Keratinocyte (primary cell): ENCODE measurements at regions not wholly inside any gene's neighbourhood (a gene's known extent, or its start where the extent isn't known, plus 50 kb on each side); places are given as distances from the start of the nearest gene placed in this dataset.

Experiments
- DNase-seq: peaks from one replicate; pipeline ENCODE4 v3.0.0-alpha.2; 2011; ENCODE audit warnings: low read depth, missing footprints, low spot score
- FAIRE-seq: peaks from 2 replicates; lab custom pipeline; 2011; peaks lifted over from hg19 to GRCh38; lab: Jason Lieb, UNC
- H2AFZ ChIP-seq: 2 replicates; pipeline ENCODE4 v1.6.0; 2012; ENCODE audit warnings: low read length, control low read depth, inconsistent platforms; ENCODE audit not compliant: control insufficient read depth
- H3K27ac ChIP-seq: 2 replicates; pipeline ENCODE4 v1.5.1; 2011; ENCODE audit warnings: low read length; ENCODE audit not compliant: control insufficient read depth, insufficient read depth
- H3K27me3 ChIP-seq: 3 replicates; pipeline ENCODE4 v1.6.0; 2011; ENCODE audit warnings: low read length; ENCODE audit not compliant: control insufficient read depth, insufficient read depth; ENCODE audit errors: extremely low read depth
- H3K36me3 ChIP-seq, 2 experiments: 2 replicates in 1 of 2; 3 replicates in 1 of 2; pipeline ENCODE4 v1.5.1; 2011; ENCODE audit warnings: low read length in 2 of 2, mild to moderate bottlenecking in 1 of 2; ENCODE audit not compliant: control insufficient read depth in 2 of 2, insufficient read depth in 2 of 2; ENCODE audit errors: extremely low read depth in 1 of 2
- H3K4me1 ChIP-seq: 3 replicates; pipeline ENCODE4 v1.5.1; 2011; ENCODE audit warnings: low read length; ENCODE audit not compliant: control insufficient read depth, insufficient read depth; ENCODE audit errors: extremely low read depth
- H3K4me2 ChIP-seq: 3 replicates; pipeline ENCODE4 v1.6.0; 2011; ENCODE audit warnings: low read depth, low read length; ENCODE audit not compliant: control insufficient read depth, insufficient read depth; ENCODE audit errors: extremely low read depth
- H3K4me3 ChIP-seq, 3 experiments: fragments of 200-600 bp in 1 of 3; sonication (generic) in 1 of 3; 2 replicates in 2 of 3; 3 replicates in 1 of 3; pipeline ENCODE4 v1.5.1; 2011 to 2016; ENCODE audit warnings: low read length in 3 of 3, mild to moderate bottlenecking in 3 of 3, control low read depth in 2 of 3, inconsistent platforms in 1 of 3, low read depth in 1 of 3, mixed read lengths in 1 of 3, mixed run types in 1 of 3, moderate library complexity in 1 of 3; ENCODE audit not compliant: control insufficient read depth in 2 of 3, insufficient read depth in 2 of 3; ENCODE audit errors: extremely low read depth in 1 of 3
- H3K79me2 ChIP-seq: 2 replicates; pipeline ENCODE4 v1.6.0; 2012; ENCODE audit warnings: low read length; ENCODE audit not compliant: control insufficient read depth, insufficient read depth
- H3K9ac ChIP-seq: 3 replicates; pipeline ENCODE4 v1.6.0; 2011; ENCODE audit warnings: low read length; ENCODE audit not compliant: control insufficient read depth, insufficient read depth; ENCODE audit errors: extremely low read depth
- H3K9me1 ChIP-seq: 3 replicates; pipeline ENCODE4 v1.6.0; 2011; ENCODE audit warnings: low read length; ENCODE audit not compliant: control insufficient read depth, insufficient read depth; ENCODE audit errors: extremely low read depth
- H3K9me3 ChIP-seq: 2 replicates; pipeline ENCODE4 v1.5.1; 2012; ENCODE audit warnings: low read depth, low read length; ENCODE audit not compliant: control insufficient read depth
- H4K20me1 ChIP-seq: 3 replicates; pipeline ENCODE4 v1.6.0; 2011; ENCODE audit warnings: low read length; ENCODE audit not compliant: control insufficient read depth, insufficient read depth; ENCODE audit errors: extremely low read depth
- CTCF ChIP-seq, 3 experiments: IDR thresholded peaks in 1 of 3; conservative IDR thresholded peaks in 1 of 3; optimal IDR thresholded peaks in 1 of 3; 2 replicates in 2 of 3; 3 replicates in 1 of 3; pipeline versions ENCODE3 to v1.5.1; 2011; ENCODE audit warnings: low read length in 3 of 3, mild to moderate bottlenecking in 3 of 3, moderate library complexity in 2 of 3, control low read depth in 1 of 3, inconsistent platforms in 1 of 3; ENCODE audit not compliant: insufficient read depth in 2 of 3; ENCODE audit errors: extremely low read depth in 1 of 3
- EZH2 ChIP-seq: IDR thresholded peaks from one replicate; pipeline ENCODE4 v1.6.1; 2012; ENCODE audit warnings: inconsistent platforms, mild to moderate bottlenecking, low read length, moderate library complexity
- dilution Hi-C: fragments of 300-500 bp; cut with MboI; formaldehyde crosslinking; loops from one replicate; pipeline ENCODE4 v1.7.0; 2020; ENCODE audit warnings: low sequenced_read_pairs; ENCODE audit not compliant: extremely low pct_ligation_motif_present

DNA sequence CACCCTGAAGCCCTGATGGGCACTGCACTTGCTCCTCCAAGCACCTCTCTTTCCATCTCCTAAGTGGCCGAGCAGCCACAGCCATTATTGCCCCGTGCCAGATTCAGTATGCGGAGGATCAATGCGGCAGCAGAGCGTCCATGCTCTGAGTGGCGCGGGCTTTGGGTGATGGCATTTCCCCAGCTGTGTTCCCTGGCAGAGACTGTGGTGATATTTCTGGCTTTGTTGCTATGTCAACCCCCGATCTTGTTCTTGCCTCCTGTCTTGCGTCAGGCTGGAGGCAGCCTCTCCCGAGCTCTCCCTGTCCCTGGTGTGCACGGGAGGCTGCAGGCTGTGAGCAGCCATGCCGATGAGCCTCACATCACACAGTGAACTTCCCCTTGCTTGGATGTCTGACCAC lies 1018.6 kb downstream of the TBC1D22A start:
- Histone ChIP-seq H3K79me2 (no peaks in the 10 kb centered on the region), H3K4me1 (no peaks in the 10 kb centered on the region), H3K27ac (no peak overlapping the region), H3K4me2 (no peak overlapping the region), H3K9ac (no peak overlapping the region), H2AFZ (no peak overlapping the region), H3K27me3 (no peaks in the 10 kb centered on the region), H3K9me3 (peaks cover 6% of the 10 kb centered on the region), H3K9me1 (no peaks in the 10 kb centered on the region), H3K36me3 (no peaks in the 10 kb centered on the region), H3K4me3 (no peak overlapping the region), H4K20me1 (no peaks in the 10 kb centered on the region)
- TF ChIP-seq EZH2 (no peak), CTCF (optimal IDR thresholded peaks at IDR 0.05 in 1 of 3, IDR thresholded peaks at IDR 0.05 in 1 of 3, conservative IDR thresholded peaks at IDR 0.05 in 1 of 3; ENCODE audit: extremely low read depth in 1 of 3, insufficient read depth in 2 of 3, low read length in 3 of 3) (no peak)
- no peak for DNase-seq
- dilution Hi-C loops, result no loop called here
- no peak for FAIRE-seq

- no peak for TF ChIP-seq CTCF (optimal IDR thresholded peaks at IDR 0.05 in 1 of 3, IDR thresholded peaks at IDR 0.05 in 1 of 3, conservative IDR thresholded peaks at IDR 0.05 in 1 of 3; ENCODE audit: extremely low read depth in 1 of 3, insufficient read depth in 2 of 3, low read length in 3 of 3)
- TF ChIP-seq EZH2, result no peak
- no peaks in the 10 kb centered on the region for H4K20me1 ChIP-seq
- no peaks in the 10 kb centered on the region for H3K4me1 ChIP-seq
- dilution Hi-C loops, result no loop called here
- H3K79me2 ChIP-seq, result no peaks in the 10 kb centered on the region
- H3K9ac ChIP-seq, result no peak overlapping the region
- H3K27me3 ChIP-seq, result no peaks in the 10 kb centered on the region
- no peak overlapping the region for H3K4me3 ChIP-seq
- H2AFZ ChIP-seq, result no peak overlapping the region
- H3K4me2 ChIP-seq, result no peak overlapping the region
- no peak overlapping the region for H3K27ac ChIP-seq
- DNase-seq (no peak), FAIRE-seq (no peak)
- H3K36me3 ChIP-seq, result no peaks in the 10 kb centered on the region
- no peaks in the 10 kb centered on the region for H3K9me1 ChIP-seq
- peaks cover 4% of the 10 kb centered on the region for H3K9me3 ChIP-seq
Measured at GRCh38 chr22:47780281-47780875, 1017.9 kb downstream of the TBC1D22A start.
